T-helper 2 cell (primary cell): ENCODE measurements at regions not wholly inside any gene's neighbourhood (a gene's known extent, or its start where the extent isn't known, plus 50 kb on each side); places are given as distances from the start of the nearest gene placed in this dataset.
A peak's percentile ranks its signal among the peaks of the same experiment; 100 is the strongest.

Source experiments
- DNase-seq, 5 experiments: peaks; one replicate each; pipeline versions ENCODE4 v3.0.0 to v3.0.0-alpha.2; 2012 to 2022

GRCh38 chr6:21381331-21381963, 212.1 kb upstream of the SOX4 start:
- no peak for DNase-seq

GRCh38 chr6:21382821-21383449, 210.6 kb upstream of the SOX4 start:
- DNase-seq = no peak

GRCh38 chr6:21383450-21384085, 210.0 kb upstream of the SOX4 start:
- no peak for DNase-seq

GRCh38 chr6:21384216-21384615, 209.3 kb upstream of the SOX4 start:
- DNase-seq = no peak

- no peak for DNase-seq
Measured at GRCh38 chr6:21386744-21387143, 206.8 kb upstream of the SOX4 start.

GRCh38 chr6:21390532-21391213, 202.9 kb upstream of the SOX4 start:
- no peak for DNase-seq

GRCh38 chr6:21392177-21392576, 201.4 kb upstream of the SOX4 start:
- DNase-seq = no peak

- DNase-seq = no peak
Measured at GRCh38 chr6:21393441-21394165, 199.9 kb upstream of the SOX4 start.

- DNase-seq = no peak
Measured at GRCh38 chr6:21395121-21395520, 198.4 kb upstream of the SOX4 start.

GRCh38 chr6:21396313-21396712, 197.2 kb upstream of the SOX4 start:
- DNase-seq = no peak

GRCh38 chr6:21398741-21399325, 194.7 kb upstream of the SOX4 start:
- no peak for DNase-seq

- DNase-seq = peak in 1 of 5 experiments; percentile 87
Measured at GRCh38 chr6:21402368-21402767, 191.2 kb upstream of the SOX4 start.

GRCh38 chr6:21404577-21404976, 189.0 kb upstream of the SOX4 start:
- no peak for DNase-seq

- no peak for DNase-seq
Measured at GRCh38 chr6:21406316-21406715, 187.2 kb upstream of the SOX4 start.

- DNase-seq = no peak
Measured at GRCh38 chr6:21409231-21409630, 184.3 kb upstream of the SOX4 start.

- no peak for DNase-seq
Measured at GRCh38 chr6:21413428-21413827, 180.1 kb upstream of the SOX4 start.

GRCh38 chr6:21414065-21414464, 179.5 kb upstream of the SOX4 start:
- DNase-seq = no peak

GRCh38 chr6:21420146-21420878, 173.2 kb upstream of the SOX4 start:
- no peak for DNase-seq

GRCh38 chr6:21420926-21421325, 172.6 kb upstream of the SOX4 start:
- DNase-seq = no peak

- no peak for DNase-seq
Measured at GRCh38 chr6:21423106-21423854, 170.3 kb upstream of the SOX4 start.

- DNase-seq = no peak
Measured at GRCh38 chr6:21426841-21427490, 166.6 kb upstream of the SOX4 start.
